Stimulated activated memory B cell treated with anti-CD40 and anti-IgM and Interleukin-4, amounts not matched to agents 10 μg/mL and 1 μg/mL and 100 μg/mL, for 72 hours (primary cell): ENCODE measurements at regions not wholly inside any gene's neighbourhood (a gene's known extent, or its start where the extent isn't known, plus 50 kb on each side); places are given as distances from the start of the nearest gene placed in this dataset.
"Not testable (repeated sequence)": the region's sequence is repeated elsewhere in the genome, so short reads cannot be mapped to it uniquely, and the experiment has no call there.

Source experiments
- ATAC-seq: fragments of 150-1000 bp; cut with Tn5 transposase; 2 replicates; pipeline ENCODE4 v1.10.0; 2021
- H3K27ac Mint-ChIP-seq: one replicate; pipeline ENCODE4 v1.8.0; 2022; ENCODE audit warnings: mild to moderate bottlenecking, mixed read lengths
- H3K27me3 Mint-ChIP-seq: one replicate; pipeline ENCODE4 v1.8.0; 2022; ENCODE audit warnings: mixed read lengths
- H3K36me3 Mint-ChIP-seq: one replicate; pipeline ENCODE4 v1.8.0; 2022; ENCODE audit warnings: mixed read lengths
- H3K4me1 Mint-ChIP-seq: one replicate; pipeline ENCODE4 v1.8.0; 2022; ENCODE audit warnings: mixed read lengths
- H3K4me3 Mint-ChIP-seq: one replicate; pipeline ENCODE4 v1.8.0; 2022; ENCODE audit warnings: mild to moderate bottlenecking, moderate library complexity, mixed read lengths
- H3K9me3 Mint-ChIP-seq: one replicate; pipeline ENCODE4 v1.8.0; 2022; ENCODE audit warnings: mixed read lengths

GRCh38 chr17:16860467-16860866 is 111.5 kb downstream of the TNFRSF13B start:
- peaks cover 11% of the 10 kb centered on the region for H3K27me3 Mint-ChIP-seq
- ATAC-seq, H3K4me3 Mint-ChIP-seq, H3K9me3 Mint-ChIP-seq, H3K4me1 Mint-ChIP-seq, H3K36me3 Mint-ChIP-seq, H3K27ac Mint-ChIP-seq: not testable (repeated sequence)

- H3K36me3 Mint-ChIP-seq, H3K4me3 Mint-ChIP-seq, H3K27ac Mint-ChIP-seq, ATAC-seq, H3K9me3 Mint-ChIP-seq, H3K4me1 Mint-ChIP-seq: not testable (repeated sequence)
- peaks cover 16% of the 10 kb centered on the region for H3K27me3 Mint-ChIP-seq
Measured at GRCh38 chr17:16859515-16859914, 112.4 kb downstream of the TNFRSF13B start.

- not testable (repeated sequence) for H3K4me1 Mint-ChIP-seq, H3K9me3 Mint-ChIP-seq, H3K27ac Mint-ChIP-seq, H3K36me3 Mint-ChIP-seq, ATAC-seq, H3K4me3 Mint-ChIP-seq
- peaks cover 29% of the 10 kb centered on the region for H3K27me3 Mint-ChIP-seq
Measured at GRCh38 chr17:16857746-16858145, 114.2 kb downstream of the TNFRSF13B start.

- not testable (repeated sequence) for H3K27ac Mint-ChIP-seq, H3K4me3 Mint-ChIP-seq, ATAC-seq, H3K4me1 Mint-ChIP-seq, H3K36me3 Mint-ChIP-seq, H3K9me3 Mint-ChIP-seq
- peaks cover 29% of the 10 kb centered on the region for H3K27me3 Mint-ChIP-seq
Measured at GRCh38 chr17:16856846-16857245, 115.1 kb downstream of the TNFRSF13B start.

- H3K27ac Mint-ChIP-seq, H3K4me3 Mint-ChIP-seq, H3K36me3 Mint-ChIP-seq, ATAC-seq, H3K4me1 Mint-ChIP-seq, H3K9me3 Mint-ChIP-seq: not testable (repeated sequence)
- H3K27me3 Mint-ChIP-seq = peaks cover 29% of the 10 kb centered on the region
Measured at GRCh38 chr17:16856171-16856570, 115.7 kb downstream of the TNFRSF13B start.

GRCh38 chr17:16854636-16855035 is 117.3 kb downstream of the TNFRSF13B start:
- not testable (repeated sequence) for H3K4me1 Mint-ChIP-seq, H3K36me3 Mint-ChIP-seq, H3K4me3 Mint-ChIP-seq, H3K27ac Mint-ChIP-seq, H3K9me3 Mint-ChIP-seq, ATAC-seq
- H3K27me3 Mint-ChIP-seq = peaks cover 29% of the 10 kb centered on the region

- no peaks in the 10 kb centered on the region for H3K36me3 Mint-ChIP-seq
- H3K27ac Mint-ChIP-seq = no peak overlapping the region
- peaks cover 25% of the 10 kb centered on the region for H3K27me3 Mint-ChIP-seq
- H3K4me3 Mint-ChIP-seq = no peak overlapping the region
- H3K4me1 Mint-ChIP-seq = no peaks in the 10 kb centered on the region
- no peaks in the 10 kb centered on the region for H3K9me3 Mint-ChIP-seq
- ATAC-seq = no peak
Measured at GRCh38 chr17:16853661-16854320, 118.1 kb downstream of the TNFRSF13B start.

GRCh38 chr17:16849861-16850260 is 122.1 kb downstream of the TNFRSF13B start:
- peaks cover 25% of the 10 kb centered on the region for H3K27me3 Mint-ChIP-seq
- H3K9me3 Mint-ChIP-seq, ATAC-seq, H3K4me1 Mint-ChIP-seq, H3K36me3 Mint-ChIP-seq, H3K4me3 Mint-ChIP-seq, H3K27ac Mint-ChIP-seq: not testable (repeated sequence)

- H3K36me3 Mint-ChIP-seq, H3K9me3 Mint-ChIP-seq, H3K4me3 Mint-ChIP-seq, H3K4me1 Mint-ChIP-seq, H3K27ac Mint-ChIP-seq, ATAC-seq: not testable (repeated sequence)
- H3K27me3 Mint-ChIP-seq = peaks cover 16% of the 10 kb centered on the region
Measured at GRCh38 chr17:16848997-16849396, 122.9 kb downstream of the TNFRSF13B start.

GRCh38 chr17:16845098-16845497 is 126.8 kb downstream of the TNFRSF13B start:
- not testable (repeated sequence) for H3K9me3 Mint-ChIP-seq, ATAC-seq, H3K27ac Mint-ChIP-seq, H3K27me3 Mint-ChIP-seq, H3K4me3 Mint-ChIP-seq, H3K4me1 Mint-ChIP-seq, H3K36me3 Mint-ChIP-seq

- H3K36me3 Mint-ChIP-seq, H3K4me1 Mint-ChIP-seq, H3K9me3 Mint-ChIP-seq, ATAC-seq, H3K4me3 Mint-ChIP-seq, H3K27me3 Mint-ChIP-seq, H3K27ac Mint-ChIP-seq: not testable (repeated sequence)
Measured at GRCh38 chr17:16844669-16845068, 127.2 kb downstream of the TNFRSF13B start.

- not testable (repeated sequence) for H3K4me1 Mint-ChIP-seq, H3K9me3 Mint-ChIP-seq
Measured at GRCh38 chr17:16843511-16843910, 128.4 kb downstream of the TNFRSF13B start.

GRCh38 chr17:16842346-16842745 is 129.6 kb downstream of the TNFRSF13B start:
- not testable (repeated sequence) for ATAC-seq, H3K9me3 Mint-ChIP-seq, H3K4me3 Mint-ChIP-seq, H3K27me3 Mint-ChIP-seq, H3K36me3 Mint-ChIP-seq, H3K27ac Mint-ChIP-seq, H3K4me1 Mint-ChIP-seq

More at GRCh38 chr17:16843511-16843910, 128.4 kb downstream of the TNFRSF13B start:
- H3K27me3 Mint-ChIP-seq, H3K36me3 Mint-ChIP-seq, H3K4me3 Mint-ChIP-seq, ATAC-seq, H3K27ac Mint-ChIP-seq: not testable (repeated sequence)

- H3K9me3 Mint-ChIP-seq, H3K27me3 Mint-ChIP-seq, H3K4me3 Mint-ChIP-seq, ATAC-seq, H3K4me1 Mint-ChIP-seq, H3K27ac Mint-ChIP-seq, H3K36me3 Mint-ChIP-seq: not testable (repeated sequence)
Measured at GRCh38 chr17:16841896-16842295, 130.0 kb downstream of the TNFRSF13B start.

GRCh38 chr17:16840219-16840618 is 131.7 kb downstream of the TNFRSF13B start:
- not testable (repeated sequence) for H3K4me3 Mint-ChIP-seq

GRCh38 chr17:16839242-16840175 is 132.4 kb downstream of the TNFRSF13B start:
- ATAC-seq = peak; percentile 53
- H3K27me3 Mint-ChIP-seq, H3K4me3 Mint-ChIP-seq, H3K4me1 Mint-ChIP-seq, H3K9me3 Mint-ChIP-seq, H3K36me3 Mint-ChIP-seq, H3K27ac Mint-ChIP-seq: not testable (repeated sequence)

More at GRCh38 chr17:16840219-16840618, 131.7 kb downstream of the TNFRSF13B start:
- not testable (repeated sequence) for H3K4me1 Mint-ChIP-seq, H3K36me3 Mint-ChIP-seq, H3K27ac Mint-ChIP-seq, H3K27me3 Mint-ChIP-seq, H3K9me3 Mint-ChIP-seq
- ATAC-seq = peak; percentile 8
